ENCODE measurements at regions not wholly inside any gene's neighbourhood (a gene's known extent, or its start where the extent isn't known, plus 50 kb on each side); places are given as distances from the start of the nearest gene placed in this dataset.

DNA sequence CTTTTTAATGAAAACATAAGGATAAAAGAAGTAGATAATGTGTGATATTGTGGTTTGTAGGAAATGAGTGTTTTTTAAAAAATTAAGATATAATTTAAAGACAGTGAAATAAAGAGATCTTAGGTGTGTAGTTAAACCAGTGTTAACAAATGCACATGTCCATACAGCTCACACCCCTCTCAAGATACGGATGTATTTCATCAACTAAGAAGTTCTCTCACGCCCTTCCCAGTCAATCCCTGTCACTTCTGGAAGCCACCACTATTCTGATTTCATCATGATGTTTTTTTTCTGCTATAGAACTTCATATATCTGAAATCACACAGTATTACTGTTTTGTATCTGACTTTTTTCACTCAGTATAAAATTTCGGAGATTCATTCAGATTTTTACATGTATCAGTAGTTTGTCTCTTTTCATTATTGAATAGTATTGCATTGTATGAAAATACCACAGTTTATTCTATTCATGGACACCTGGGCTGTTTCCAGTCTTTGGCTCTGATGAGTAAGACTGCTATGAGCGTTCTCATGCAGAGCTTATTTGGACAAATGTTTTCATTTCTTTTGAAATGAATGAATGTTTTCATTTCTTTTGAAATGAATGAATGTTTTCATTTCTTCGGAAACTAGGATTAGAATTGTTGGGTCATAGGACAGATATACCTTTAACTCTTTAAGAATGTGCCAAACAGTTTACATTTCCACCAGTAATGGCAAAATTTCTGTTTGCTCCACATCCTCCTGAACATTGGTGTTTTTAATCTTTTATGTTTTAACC lies 49.7 kb upstream of the ELOVL5 start:
- TF ChIP-seq, protein P1, sequence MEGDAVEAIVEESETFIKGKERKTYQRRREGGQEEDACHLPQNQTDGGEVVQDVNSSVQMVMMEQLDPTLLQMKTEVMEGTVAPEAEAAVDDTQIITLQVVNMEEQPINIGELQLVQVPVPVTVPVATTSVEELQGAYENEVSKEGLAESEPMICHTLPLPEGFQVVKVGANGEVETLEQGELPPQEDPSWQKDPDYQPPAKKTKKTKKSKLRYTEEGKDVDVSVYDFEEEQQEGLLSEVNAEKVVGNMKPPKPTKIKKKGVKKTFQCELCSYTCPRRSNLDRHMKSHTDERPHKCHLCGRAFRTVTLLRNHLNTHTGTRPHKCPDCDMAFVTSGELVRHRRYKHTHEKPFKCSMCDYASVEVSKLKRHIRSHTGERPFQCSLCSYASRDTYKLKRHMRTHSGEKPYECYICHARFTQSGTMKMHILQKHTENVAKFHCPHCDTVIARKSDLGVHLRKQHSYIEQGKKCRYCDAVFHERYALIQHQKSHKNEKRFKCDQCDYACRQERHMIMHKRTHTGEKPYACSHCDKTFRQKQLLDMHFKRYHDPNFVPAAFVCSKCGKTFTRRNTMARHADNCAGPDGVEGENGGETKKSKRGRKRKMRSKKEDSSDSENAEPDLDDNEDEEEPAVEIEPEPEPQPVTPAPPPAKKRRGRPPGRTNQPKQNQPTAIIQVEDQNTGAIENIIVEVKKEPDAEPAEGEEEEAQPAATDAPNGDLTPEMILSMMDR (conservative IDR thresholded peaks at IDR 0.05; ENCODE audit: low read depth, low read length), result no peak
- no peak for TF ChIP-seq EZH2 (IDR thresholded peaks at IDR 0.05; ENCODE audit: low read length, unreplicated experiment)

Data from PC-3 (cell line).